WERI-Rb-1 (cell line): ENCODE measurements at regions not wholly inside any gene's neighbourhood (a gene's known extent, or its start where the extent isn't known, plus 50 kb on each side); places are given as distances from the start of the nearest gene placed in this dataset.

Experiments
- DNase-seq: peaks from one replicate; pipeline ENCODE4 v3.0.0-alpha.2; 2020
- H3K27ac ChIP-seq: fragments of 250-450 bp; sonication (Bioruptor Pico); 2 replicates; pipeline ENCODE4 v1.5.1; 2020; ENCODE audit warnings: mild to moderate bottlenecking, moderate library complexity
- H3K27me3 ChIP-seq: fragments of 250-450 bp; sonication (Bioruptor Pico); 2 replicates; pipeline ENCODE4 v1.5.1; 2021; ENCODE audit warnings: mild to moderate bottlenecking, low read depth, moderate library complexity; ENCODE audit not compliant: insufficient read depth, severe bottlenecking
- H3K36me3 ChIP-seq: fragments of 250-450 bp; sonication (Bioruptor Pico); 2 replicates; pipeline ENCODE4 v1.5.1; 2020; ENCODE audit warnings: mild to moderate bottlenecking, moderate library complexity
- H3K4me3 ChIP-seq: 2 replicates; pipeline ENCODE4 v1.5.1; 2011; ENCODE audit warnings: low read depth, mild to moderate bottlenecking, control low read depth, low read length
- H3K9me3 ChIP-seq: fragments of 250-450 bp; sonication (Bioruptor Pico); 2 replicates; pipeline ENCODE4 v1.5.1; 2021; ENCODE audit warnings: mild to moderate bottlenecking, moderate library complexity; ENCODE audit not compliant: severe bottlenecking
- TF ChIP-seq, protein P1 (sequence below): IDR thresholded peaks from 2 replicates; pipeline ENCODE4 v1.5.1; 2011; ENCODE audit warnings: low read depth, mild to moderate bottlenecking, control low read depth, inconsistent platforms, low read length

DNA sequence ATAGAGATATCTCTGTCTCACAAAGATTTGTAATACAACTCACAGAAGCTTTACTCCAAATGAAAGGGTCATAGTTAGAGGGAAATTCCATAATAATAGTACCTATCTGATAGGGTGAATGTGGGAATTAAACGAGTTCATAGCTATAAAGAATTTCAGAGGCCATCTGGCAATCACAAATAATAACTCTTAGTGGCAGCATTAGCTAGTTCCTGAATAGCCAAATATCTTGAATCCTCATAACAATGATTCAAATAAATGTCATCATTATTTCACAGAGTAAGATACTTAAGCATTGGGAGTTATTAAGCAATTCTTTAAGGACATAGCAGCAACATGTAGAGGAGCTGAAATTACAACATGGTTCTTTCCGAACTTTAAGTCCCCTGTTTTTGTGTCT, 1265.0 kb upstream of the PIK3C3 start:
- Histone ChIP-seq H3K36me3 (no peaks in the 10 kb centered on the region), H3K27me3 (no peaks in the 10 kb centered on the region), H3K4me3 (no peak overlapping the region), H3K27ac (no peak overlapping the region), H3K9me3 (no peaks in the 10 kb centered on the region)
- no peak for DNase-seq
- TF ChIP-seq, protein P1, sequence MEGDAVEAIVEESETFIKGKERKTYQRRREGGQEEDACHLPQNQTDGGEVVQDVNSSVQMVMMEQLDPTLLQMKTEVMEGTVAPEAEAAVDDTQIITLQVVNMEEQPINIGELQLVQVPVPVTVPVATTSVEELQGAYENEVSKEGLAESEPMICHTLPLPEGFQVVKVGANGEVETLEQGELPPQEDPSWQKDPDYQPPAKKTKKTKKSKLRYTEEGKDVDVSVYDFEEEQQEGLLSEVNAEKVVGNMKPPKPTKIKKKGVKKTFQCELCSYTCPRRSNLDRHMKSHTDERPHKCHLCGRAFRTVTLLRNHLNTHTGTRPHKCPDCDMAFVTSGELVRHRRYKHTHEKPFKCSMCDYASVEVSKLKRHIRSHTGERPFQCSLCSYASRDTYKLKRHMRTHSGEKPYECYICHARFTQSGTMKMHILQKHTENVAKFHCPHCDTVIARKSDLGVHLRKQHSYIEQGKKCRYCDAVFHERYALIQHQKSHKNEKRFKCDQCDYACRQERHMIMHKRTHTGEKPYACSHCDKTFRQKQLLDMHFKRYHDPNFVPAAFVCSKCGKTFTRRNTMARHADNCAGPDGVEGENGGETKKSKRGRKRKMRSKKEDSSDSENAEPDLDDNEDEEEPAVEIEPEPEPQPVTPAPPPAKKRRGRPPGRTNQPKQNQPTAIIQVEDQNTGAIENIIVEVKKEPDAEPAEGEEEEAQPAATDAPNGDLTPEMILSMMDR = no peak

DNA sequence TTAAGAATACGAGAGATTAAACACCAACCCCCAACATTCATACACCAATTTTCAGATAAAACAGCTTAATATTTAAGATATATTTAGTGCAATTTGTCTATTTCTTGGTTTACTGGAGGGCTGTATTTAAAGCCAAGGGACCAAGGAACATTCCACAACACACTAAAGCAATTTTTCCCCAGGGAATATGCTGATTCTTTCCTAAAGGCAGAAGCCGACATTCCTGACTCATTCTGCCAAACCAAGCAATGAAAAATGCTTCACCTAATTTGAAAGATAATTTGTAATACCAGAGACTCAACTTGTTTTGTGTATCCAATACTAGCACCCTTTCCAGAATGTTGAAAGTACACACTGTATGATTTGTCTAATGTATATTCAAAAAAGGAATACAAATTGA, 1267.6 kb upstream of the PIK3C3 start:
- TF ChIP-seq, protein P1 = no peak
- H3K9me3 ChIP-seq = no peaks in the 10 kb centered on the region
- no peaks in the 10 kb centered on the region for H3K27me3 ChIP-seq
- no peak for DNase-seq
- no peak overlapping the region for H3K4me3 ChIP-seq
- no peaks in the 10 kb centered on the region for H3K36me3 ChIP-seq
- no peak overlapping the region for H3K27ac ChIP-seq

DNA sequence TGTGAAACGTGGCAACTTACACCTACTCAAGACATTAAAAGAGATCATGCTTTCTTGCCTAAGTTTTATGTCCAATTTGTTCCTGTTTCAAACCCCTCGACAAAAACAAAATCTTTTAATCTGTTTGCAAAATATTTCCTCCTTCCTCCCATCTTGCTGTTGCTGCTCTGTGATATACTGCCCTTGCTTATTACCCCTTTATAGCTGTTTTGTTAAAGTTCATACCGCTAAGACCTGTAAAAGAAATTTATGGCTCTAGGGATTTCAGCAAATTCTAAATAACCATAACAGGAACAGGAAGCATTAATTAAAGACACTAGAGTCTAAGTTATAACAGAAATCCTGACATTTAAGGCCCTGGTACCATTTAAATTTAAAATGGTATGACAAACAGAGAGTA, 1268.2 kb upstream of the PIK3C3 start:
- Histone ChIP-seq H3K9me3 (no peaks in the 10 kb centered on the region), H3K27me3 (no peaks in the 10 kb centered on the region), H3K27ac (no peak overlapping the region), H3K36me3 (no peaks in the 10 kb centered on the region), H3K4me3 (no peak overlapping the region)
- TF ChIP-seq, protein P1 = no peak
- no peak for DNase-seq

DNA sequence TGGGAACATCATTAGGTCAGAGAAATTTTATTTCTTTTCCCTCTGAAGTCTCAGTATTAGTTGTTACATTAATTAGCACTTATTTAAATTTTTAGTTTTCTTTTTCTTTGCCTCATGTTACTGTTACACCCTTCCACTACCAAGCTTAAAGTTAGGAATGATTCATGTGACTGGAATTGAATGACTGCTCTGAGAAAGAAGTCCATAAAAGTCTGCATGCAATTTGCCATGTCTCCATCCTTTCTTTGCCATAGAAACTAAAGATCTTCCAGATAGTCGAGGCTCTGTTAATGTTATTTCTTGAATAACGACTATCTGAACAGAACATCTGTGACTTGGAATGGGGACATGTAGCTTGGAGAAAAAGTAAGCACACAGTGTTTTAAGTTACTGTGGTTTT, 1269.8 kb upstream of the PIK3C3 start:
- no peaks in the 10 kb centered on the region for H3K27me3 ChIP-seq
- no peak for DNase-seq
- H3K27ac ChIP-seq = no peak overlapping the region
- no peak overlapping the region for H3K4me3 ChIP-seq
- H3K9me3 ChIP-seq = no peaks in the 10 kb centered on the region
- TF ChIP-seq, protein P1 = no peak
- H3K36me3 ChIP-seq = no peaks in the 10 kb centered on the region

DNA sequence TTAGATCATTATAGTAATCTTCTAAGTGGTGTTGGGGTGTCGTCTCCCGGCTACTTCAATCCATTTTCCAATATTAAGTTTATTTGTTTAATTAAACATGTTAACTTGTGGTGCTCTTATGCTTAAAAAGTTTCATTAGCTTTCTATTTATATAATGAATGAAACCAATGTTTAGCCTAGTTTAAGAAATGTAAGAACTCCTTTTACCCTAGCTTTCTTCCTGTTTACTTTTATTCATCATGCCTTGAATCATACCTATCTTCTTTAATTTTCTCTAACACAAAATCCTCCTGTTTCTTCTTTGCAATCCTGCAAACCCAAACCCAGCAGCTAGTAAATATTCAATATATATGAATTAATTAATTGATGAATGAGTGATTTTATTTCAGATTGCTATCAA, 1276.7 kb upstream of the PIK3C3 start:
- Histone ChIP-seq H3K9me3 (no peaks in the 10 kb centered on the region), H3K27ac (no peak overlapping the region), H3K36me3 (no peaks in the 10 kb centered on the region), H3K4me3 (no peak overlapping the region), H3K27me3 (no peaks in the 10 kb centered on the region)
- TF ChIP-seq, protein P1 = no peak
- DNase-seq = no peak

DNA sequence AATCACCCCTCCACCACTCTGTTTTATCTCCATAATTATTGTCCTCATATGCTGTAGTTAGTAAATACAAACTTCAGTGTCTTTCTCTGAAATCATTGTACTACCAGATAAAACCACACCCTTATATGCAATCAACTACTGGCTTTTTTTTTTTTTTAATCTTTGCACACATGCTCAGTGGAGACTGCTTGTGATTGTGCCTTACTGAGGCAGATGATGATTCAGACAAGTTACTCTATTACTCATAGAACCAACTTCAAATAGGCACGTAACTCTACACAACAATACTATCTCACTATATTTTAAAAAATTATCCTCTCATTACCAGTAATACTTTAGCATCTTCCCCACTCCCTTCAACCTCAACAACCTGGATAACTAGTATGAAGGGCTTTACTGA, 1278.4 kb upstream of the PIK3C3 start:
- Histone ChIP-seq H3K27ac (no peak overlapping the region), H3K4me3 (no peak overlapping the region), H3K9me3 (no peaks in the 10 kb centered on the region), H3K27me3 (no peaks in the 10 kb centered on the region), H3K36me3 (no peaks in the 10 kb centered on the region)
- no peak for DNase-seq
- TF ChIP-seq, protein P1 = no peak
